ENCODE measurements at regions not wholly inside any gene's neighbourhood (a gene's known extent, or its start where the extent isn't known, plus 50 kb on each side); places are given as distances from the start of the nearest gene placed in this dataset.
"Not testable (repeated sequence)": the region's sequence is repeated elsewhere in the genome, so short reads cannot be mapped to it uniquely, and the experiment has no call there.

DNA sequence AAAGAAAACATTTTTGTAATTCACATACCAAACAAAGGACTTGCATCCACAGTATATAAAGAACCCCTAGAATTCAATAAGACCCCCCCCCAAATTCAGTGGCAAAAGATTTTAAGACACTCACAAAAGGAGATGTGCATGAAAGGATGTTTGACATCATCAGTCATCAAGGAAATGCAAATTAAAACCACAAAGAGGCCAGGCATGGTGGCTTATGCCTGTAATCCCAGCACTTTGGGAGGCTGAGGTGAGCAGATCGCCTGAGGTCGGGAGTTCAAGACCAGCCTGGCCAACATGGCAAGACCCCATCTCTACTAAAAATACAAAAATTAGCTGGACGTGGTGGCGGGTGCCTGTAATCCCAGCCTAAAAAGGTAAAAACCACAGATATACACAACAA, 61.3 kb downstream of the AIPL1 start:
- H3K4me1 ChIP-seq (ENCODE audit: control insufficient read depth in 1 of 2, insufficient read depth in 2 of 2, low read length in 2 of 2); H3K27ac ChIP-seq (ENCODE audit: low read depth in 1 of 2, low read length in 2 of 2); intact Hi-C loops (cut with DNase I); ATAC-seq (ENCODE audit: low FRiP score); H3K36me3 ChIP-seq (ENCODE audit: control insufficient read depth in 1 of 2, insufficient read depth in 2 of 2, low read length in 1 of 2); H3K9me3 ChIP-seq (ENCODE audit: control insufficient read depth, low read length); H3K27me3 ChIP-seq (ENCODE audit: control insufficient read depth in 1 of 2, insufficient read depth in 2 of 2, low read length in 1 of 2); H3K4me3 ChIP-seq (ENCODE audit: low read length in 2 of 2); DNase-seq: not testable (repeated sequence)
- 80 to 87% methylated on average over 4 of the region's 4 CpGs for WGBS, 2 donors

DNA sequence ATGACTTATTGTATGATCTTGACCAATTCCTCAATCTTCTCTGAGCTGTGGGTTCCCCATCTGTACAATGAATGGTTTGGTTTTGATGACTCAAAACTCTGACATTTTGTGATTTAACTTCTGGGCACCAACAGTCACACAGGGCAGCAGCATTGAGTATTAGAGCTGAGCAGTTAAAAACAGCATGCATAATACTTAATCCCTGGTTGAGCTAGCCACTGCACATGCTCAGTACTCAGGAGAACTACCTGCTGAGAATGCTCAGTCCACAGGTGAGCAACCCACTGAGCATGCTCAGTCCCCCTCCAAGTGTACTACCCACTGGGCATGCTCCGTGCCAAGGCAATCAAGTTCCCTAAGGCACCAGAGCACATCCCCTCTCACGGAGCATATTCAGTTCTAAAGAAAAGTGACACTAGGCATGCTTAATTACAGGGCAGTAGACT, 68.7 kb downstream of the AIPL1 start:
- DNase-seq: no peak
- Histone ChIP-seq H3K9me3 (ENCODE audit: control insufficient read depth, low read length) (peaks cover 2% of the 10 kb centered on the region), H3K4me1 (ENCODE audit: control insufficient read depth in 1 of 2, insufficient read depth in 2 of 2, low read length in 2 of 2) (no peaks in the 10 kb centered on the region), H3K4me3 (ENCODE audit: low read length in 2 of 2) (no peak overlapping the region), H3K36me3 (ENCODE audit: control insufficient read depth in 1 of 2, insufficient read depth in 2 of 2, low read length in 1 of 2) (no peaks in the 10 kb centered on the region), H3K27me3 (ENCODE audit: control insufficient read depth in 1 of 2, insufficient read depth in 2 of 2, low read length in 1 of 2) (no peaks in the 10 kb centered on the region), H3K27ac (ENCODE audit: low read depth in 1 of 2, low read length in 2 of 2) (no peak overlapping the region)
- intact Hi-C loops (cut with DNase I): no loop called here
- 38% methylated on average over 2 of the region's 2 CpGs for WGBS, 2 donors
- no peak for ATAC-seq (ENCODE audit: low FRiP score)

DNA sequence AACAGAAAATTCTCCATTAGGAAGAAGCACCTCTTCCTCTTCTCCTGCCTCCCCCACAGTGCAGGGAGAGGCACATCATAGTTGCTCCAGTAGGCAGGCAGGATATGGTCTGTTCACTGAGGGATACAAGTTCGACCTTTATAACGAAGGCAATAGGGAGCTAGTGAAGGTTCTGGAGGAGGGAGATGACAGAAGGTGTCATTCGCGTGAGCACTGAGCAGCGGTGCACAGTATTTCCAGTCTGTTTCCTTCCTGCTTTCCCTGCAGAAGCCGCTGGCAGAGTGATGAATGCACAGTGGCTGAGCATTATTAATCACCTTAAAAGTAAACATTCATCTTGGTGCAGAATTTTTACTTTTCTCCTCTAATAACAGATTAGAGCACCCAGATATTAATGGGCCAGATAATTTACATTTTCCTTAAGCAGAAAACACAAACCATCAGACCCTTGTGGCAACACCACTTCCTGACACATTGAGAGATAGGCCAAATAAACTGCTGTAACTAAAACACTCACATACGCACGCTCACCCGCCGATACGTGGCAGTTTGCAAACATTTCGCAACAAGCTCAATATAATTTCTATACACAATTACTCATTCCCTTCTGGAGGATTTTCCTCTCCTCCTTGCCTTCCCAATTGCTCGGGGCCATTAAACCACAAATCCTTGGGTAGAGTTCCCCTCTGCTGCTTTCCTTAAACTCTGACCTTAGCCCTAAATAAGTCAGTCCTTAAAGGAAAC, 69.5 kb downstream of the AIPL1 start:
- Histone ChIP-seq H3K4me3 (ENCODE audit: low read length in 2 of 2) (no peak overlapping the region), H3K9me3 (ENCODE audit: control insufficient read depth, low read length) (no peaks in the 10 kb centered on the region), H3K36me3 (ENCODE audit: control insufficient read depth in 1 of 2, insufficient read depth in 2 of 2, low read length in 1 of 2) (no peaks in the 10 kb centered on the region), H3K4me1 (ENCODE audit: control insufficient read depth in 1 of 2, insufficient read depth in 2 of 2, low read length in 2 of 2) (no peaks in the 10 kb centered on the region), H3K27ac (ENCODE audit: low read depth in 1 of 2, low read length in 2 of 2) (no peak overlapping the region), H3K27me3 (ENCODE audit: control insufficient read depth in 1 of 2, insufficient read depth in 2 of 2, low read length in 1 of 2) (no peaks in the 10 kb centered on the region)
- 14 to 15% methylated on average over 13 of the region's 13 CpGs for WGBS, 2 donors
- no peak for ATAC-seq (ENCODE audit: low FRiP score)
- no peak for DNase-seq
- intact Hi-C loops (cut with DNase I): no loop called here

DNA sequence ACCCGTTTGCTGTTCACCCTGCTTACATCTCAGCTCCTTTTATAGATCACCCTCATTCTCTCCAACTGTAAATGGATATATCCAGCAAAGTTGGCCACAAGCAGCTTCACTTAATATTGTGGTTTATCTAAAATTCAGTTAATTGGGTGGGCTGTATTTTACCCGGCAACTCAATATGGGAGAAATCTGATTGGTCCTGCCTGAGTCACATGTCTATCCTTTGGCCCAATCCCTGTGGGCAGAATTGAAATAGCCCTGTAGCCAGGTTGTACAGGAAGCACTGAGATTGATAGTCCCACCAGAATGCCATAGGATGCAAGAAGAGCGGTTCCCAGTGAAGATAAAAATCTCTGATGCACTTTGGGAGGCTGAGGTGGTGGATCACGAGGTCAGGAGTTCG, 73.2 kb downstream of the AIPL1 start:
- Histone ChIP-seq H3K27me3 (ENCODE audit: control insufficient read depth in 1 of 2, insufficient read depth in 2 of 2, low read length in 1 of 2) (no peaks in the 10 kb centered on the region), H3K9me3 (ENCODE audit: control insufficient read depth, low read length) (no peaks in the 10 kb centered on the region), H3K36me3 (ENCODE audit: control insufficient read depth in 1 of 2, insufficient read depth in 2 of 2, low read length in 1 of 2) (no peaks in the 10 kb centered on the region), H3K27ac (ENCODE audit: low read depth in 1 of 2, low read length in 2 of 2) (no peak overlapping the region), H3K4me1 (ENCODE audit: control insufficient read depth in 1 of 2, insufficient read depth in 2 of 2, low read length in 2 of 2) (no peaks in the 10 kb centered on the region), H3K4me3 (ENCODE audit: low read length in 2 of 2) (no peak overlapping the region)
- intact Hi-C loops (cut with DNase I): no loop called here
- no peak for ATAC-seq (ENCODE audit: low FRiP score)
- DNase-seq: no peak
- WGBS, 2 donors: 70 to 73% methylated on average over 5 of the region's 5 CpGs

DNA sequence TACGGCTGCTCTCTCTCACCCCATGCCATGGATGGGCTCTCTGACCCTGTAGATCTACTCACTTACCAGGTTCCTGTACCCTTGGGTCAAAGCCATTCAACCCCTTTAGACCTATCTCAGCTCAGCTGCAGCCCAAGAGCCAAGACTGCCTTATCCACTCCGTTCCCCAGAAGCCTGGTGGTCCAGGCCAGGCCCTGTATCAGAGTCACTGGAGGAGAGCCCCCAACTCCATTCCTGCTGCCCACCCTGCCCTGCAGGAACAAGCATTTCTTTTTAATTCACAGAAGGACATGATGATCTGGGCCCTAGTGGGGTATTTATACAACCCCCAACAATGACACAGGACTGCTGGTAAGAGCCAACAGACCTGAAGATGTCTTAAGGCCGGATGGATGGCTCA, 76.8 kb downstream of the AIPL1 start:
- Histone ChIP-seq H3K4me3 (ENCODE audit: low read length in 2 of 2) (no peak overlapping the region), H3K4me1 (ENCODE audit: control insufficient read depth in 1 of 2, insufficient read depth in 2 of 2, low read length in 2 of 2) (no peaks in the 10 kb centered on the region), H3K27ac (ENCODE audit: low read depth in 1 of 2, low read length in 2 of 2) (no peak overlapping the region), H3K27me3 (ENCODE audit: control insufficient read depth in 1 of 2, insufficient read depth in 2 of 2, low read length in 1 of 2) (peaks cover 0 to 2% of the 10 kb centered on the region in 2 donors), H3K9me3 (ENCODE audit: control insufficient read depth, low read length) (peaks cover 4% of the 10 kb centered on the region), H3K36me3 (ENCODE audit: control insufficient read depth in 1 of 2, insufficient read depth in 2 of 2, low read length in 1 of 2) (no peaks in the 10 kb centered on the region)
- intact Hi-C loops (cut with DNase I): no loop called here
- 77 to 81% methylated on average over 3 of the region's 3 CpGs for WGBS, 2 donors
- DNase-seq: no peak
- ATAC-seq (ENCODE audit: low FRiP score): no peak

DNA sequence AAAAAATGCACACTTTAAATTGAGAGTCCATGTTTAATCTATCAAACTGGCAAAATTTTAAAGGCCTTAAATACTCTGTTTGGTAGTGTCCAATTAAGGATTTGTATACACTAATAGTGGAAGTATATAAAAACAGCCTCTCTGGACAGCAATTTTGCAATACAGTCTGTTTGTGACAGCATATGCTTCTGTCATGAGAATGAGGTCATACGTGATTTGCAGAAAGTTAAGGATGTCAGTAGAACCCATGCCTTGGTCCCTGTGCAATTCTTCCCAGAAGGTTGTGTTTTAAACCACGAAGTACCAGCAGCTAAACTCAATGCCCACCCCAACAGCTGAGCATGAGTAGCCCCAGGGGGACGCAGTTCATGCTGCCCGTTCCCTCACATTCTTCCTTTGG, 78.4 kb downstream of the AIPL1 start:
- H3K27ac ChIP-seq (ENCODE audit: low read depth in 1 of 2, low read length in 2 of 2): no peak overlapping the region
- ATAC-seq (ENCODE audit: low FRiP score): no peak

DNA sequence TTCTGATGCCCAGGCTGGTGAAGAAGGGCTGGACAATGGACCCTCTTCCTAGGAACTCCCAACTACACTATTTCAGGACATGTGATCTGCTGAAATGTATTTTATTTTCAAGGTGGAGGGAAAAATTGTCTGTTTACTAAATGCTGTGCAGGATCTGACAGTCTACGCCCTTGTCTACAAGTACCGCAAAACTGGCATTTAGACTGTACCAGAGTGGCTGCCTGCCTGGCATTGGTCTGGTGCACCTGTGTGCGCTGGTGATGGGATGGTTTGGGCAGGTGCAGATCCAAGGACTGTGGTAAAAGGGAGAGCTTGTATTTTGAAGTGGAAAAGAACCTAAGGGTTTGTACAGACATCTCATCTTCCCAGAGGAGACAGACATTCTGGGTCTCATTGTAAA, 79.7 kb downstream of the AIPL1 start:
- Histone ChIP-seq H3K27me3 (ENCODE audit: control insufficient read depth in 1 of 2, insufficient read depth in 2 of 2, low read length in 1 of 2) (peaks cover 0 to 3% of the 10 kb centered on the region in 2 donors), H3K27ac (ENCODE audit: low read depth in 1 of 2, low read length in 2 of 2) (no peak overlapping the region), H3K9me3 (ENCODE audit: control insufficient read depth, low read length) (peaks cover 5% of the 10 kb centered on the region), H3K4me1 (ENCODE audit: control insufficient read depth in 1 of 2, insufficient read depth in 2 of 2, low read length in 2 of 2) (no peaks in the 10 kb centered on the region), H3K4me3 (ENCODE audit: low read length in 2 of 2) (no peak overlapping the region), H3K36me3 (ENCODE audit: control insufficient read depth in 1 of 2, insufficient read depth in 2 of 2, low read length in 1 of 2) (no peaks in the 10 kb centered on the region)
- ATAC-seq (ENCODE audit: low FRiP score) (no peak), DNase-seq (no peak)
- intact Hi-C loops (cut with DNase I): no loop called here
- WGBS, 2 donors: 90 to 93% methylated on average over 3 of the region's 3 CpGs

More for the DNA sequence above, 78.4 kb downstream of the AIPL1 start:
- 58 to 66% methylated on average over 4 of the region's 4 CpGs for WGBS, 2 donors
- intact Hi-C loops (cut with DNase I): no loop called here
- Histone ChIP-seq H3K36me3 (ENCODE audit: control insufficient read depth in 1 of 2, insufficient read depth in 2 of 2, low read length in 1 of 2) (no peaks in the 10 kb centered on the region), H3K4me3 (ENCODE audit: low read length in 2 of 2) (no peak overlapping the region), H3K27me3 (ENCODE audit: control insufficient read depth in 1 of 2, insufficient read depth in 2 of 2, low read length in 1 of 2) (peaks cover 0 to 3% of the 10 kb centered on the region in 2 donors), H3K9me3 (ENCODE audit: control insufficient read depth, low read length) (peaks cover 5% of the 10 kb centered on the region), H3K4me1 (ENCODE audit: control insufficient read depth in 1 of 2, insufficient read depth in 2 of 2, low read length in 2 of 2) (no peaks in the 10 kb centered on the region)
- no peak for DNase-seq

DNA sequence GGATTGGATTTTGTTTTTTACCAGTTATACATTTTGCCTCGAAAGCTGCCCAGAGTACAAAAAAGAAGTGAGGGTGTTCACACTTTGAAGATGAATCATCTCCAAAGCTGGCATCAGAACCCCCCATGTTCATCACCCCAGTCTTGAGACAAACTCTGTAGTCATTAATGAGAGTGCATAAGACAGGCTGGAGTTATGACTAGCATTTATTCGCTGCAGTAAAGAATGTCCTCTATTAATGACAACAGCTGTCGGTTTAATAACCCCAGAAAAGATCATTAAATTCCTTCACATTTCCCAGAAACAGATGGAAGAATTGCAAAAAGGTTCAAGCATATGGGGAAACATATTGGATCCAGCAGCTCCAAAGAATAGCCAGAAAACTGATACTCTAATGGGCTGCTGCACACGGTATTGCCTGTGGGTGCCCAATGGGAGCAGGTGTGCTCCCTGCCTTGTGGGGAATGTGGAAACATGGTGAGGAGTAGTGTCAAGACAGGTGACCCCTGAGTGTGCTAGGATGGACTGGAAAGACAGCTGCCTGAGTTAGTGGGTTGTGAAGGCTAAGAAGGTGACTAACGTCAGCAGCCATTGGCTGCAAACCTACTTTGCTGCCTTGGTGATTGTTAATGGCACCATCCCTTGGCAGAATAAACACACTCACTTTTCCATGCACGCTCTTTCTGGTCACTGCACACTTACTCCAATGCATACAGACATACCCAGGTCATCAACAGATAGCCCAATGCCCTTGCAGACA, 81.9 kb downstream of the AIPL1 start:
- WGBS, 2 donors: 66 to 73% methylated on average over 6 of the region's 6 CpGs
- ATAC-seq (ENCODE audit: low FRiP score) (no peak), DNase-seq (no peak)
- intact Hi-C loops (cut with DNase I): no loop called here
- H3K27ac ChIP-seq (ENCODE audit: low read depth in 1 of 2, low read length in 2 of 2): no peak overlapping the region
- peaks cover 0 to 3% of the 10 kb centered on the region in 2 donors for H3K27me3 ChIP-seq (ENCODE audit: control insufficient read depth in 1 of 2, insufficient read depth in 2 of 2, low read length in 1 of 2)
- peaks cover 5% of the 10 kb centered on the region for H3K9me3 ChIP-seq (ENCODE audit: control insufficient read depth, low read length)
- H3K4me1 ChIP-seq (ENCODE audit: control insufficient read depth in 1 of 2, insufficient read depth in 2 of 2, low read length in 2 of 2): no peaks in the 10 kb centered on the region
- H3K36me3 ChIP-seq (ENCODE audit: control insufficient read depth in 1 of 2, insufficient read depth in 2 of 2, low read length in 1 of 2): no peaks in the 10 kb centered on the region
- H3K4me3 ChIP-seq (ENCODE audit: low read length in 2 of 2): no peak overlapping the region

DNA sequence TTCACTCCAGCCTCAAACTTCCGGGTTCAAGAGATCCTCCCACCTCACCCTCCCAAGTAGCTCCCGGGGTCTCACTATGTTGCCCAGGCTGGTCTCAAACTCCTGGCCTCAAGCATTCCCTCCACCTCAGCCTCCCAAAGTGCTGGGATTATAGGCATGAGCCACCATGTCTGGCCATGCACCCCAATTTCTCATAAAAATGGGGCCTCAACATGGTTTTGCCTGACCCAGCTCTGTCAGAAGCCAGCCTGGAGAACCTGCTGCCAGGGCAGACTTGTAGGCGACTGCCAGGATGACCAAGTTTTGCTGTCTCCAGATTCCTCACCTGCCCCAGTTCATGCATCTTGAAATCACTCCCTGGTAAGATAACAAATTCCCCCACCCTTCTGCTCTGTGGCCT, 82.9 kb downstream of the AIPL1 start:
- intact Hi-C loops (cut with DNase I): no loop called here
- Histone ChIP-seq H3K4me3 (ENCODE audit: low read length in 2 of 2) (no peak overlapping the region), H3K36me3 (ENCODE audit: control insufficient read depth in 1 of 2, insufficient read depth in 2 of 2, low read length in 1 of 2) (no peaks in the 10 kb centered on the region), H3K27ac (ENCODE audit: low read depth in 1 of 2, low read length in 2 of 2) (no peak overlapping the region), H3K9me3 (ENCODE audit: control insufficient read depth, low read length) (peaks cover 5% of the 10 kb centered on the region), H3K27me3 (ENCODE audit: control insufficient read depth in 1 of 2, insufficient read depth in 2 of 2, low read length in 1 of 2) (peaks cover 0 to 3% of the 10 kb centered on the region in 2 donors), H3K4me1 (ENCODE audit: control insufficient read depth in 1 of 2, insufficient read depth in 2 of 2, low read length in 2 of 2) (no peaks in the 10 kb centered on the region)
- DNase-seq (no peak), ATAC-seq (ENCODE audit: low FRiP score) (no peak)
- 82 to 88% methylated on average over 3 of the region's 3 CpGs for WGBS, 2 donors

Data from aorta (tissue), 5 donors.